IMR-90 (cell line): ENCODE measurements at regions not wholly inside any gene's neighbourhood (a gene's known extent, or its start where the extent isn't known, plus 50 kb on each side); places are given as distances from the start of the nearest gene placed in this dataset.

Source experiments
- ATAC-seq: fragments of 200-7000 bp; cut with Tn5 transposase; 2 replicates; pipeline ENCODE4 v1.9.1; 2020; ENCODE audit warnings: low read depth, mild to moderate bottlenecking, moderate library complexity
- BruUV-seq: library from RNA; stranded (reverse); fragments of 400-500 nt; replicated peaks from 2 replicates; lab custom pipeline; 2021; lab: Mats Ljungman, UMichigan
- CTCF ChIA-PET: fragments of 300-600 bp; formaldehyde crosslinking; extraction: SDS; loops from one replicate; lab custom pipeline; 2021; ENCODE audit warnings: antibody characterized with exemption; lab: Yijun Ruan, JAX
- POLR2A ChIA-PET: fragments of 300-600 bp; sonication (Branson Sonifier 250); formaldehyde crosslinking; loops from one replicate; lab custom pipeline; 2022; ENCODE audit warnings: antibody characterized with exemption; ENCODE audit not compliant: unreplicated experiment; lab: Charles Lee
- DNase-seq: peaks from one replicate; pipeline ENCODE4 v3.0.0; 2013
- H2AFZ ChIP-seq: replicated peaks from 2 replicates; pipeline ENCODE3; 2013; ENCODE audit warnings: low read length, mild to moderate bottlenecking; ENCODE audit not compliant: poor library complexity
- H2AK5ac ChIP-seq: 2 replicates; pipeline ENCODE4 v1.6.1; 2013; ENCODE audit warnings: low read depth, low read length, inconsistent platforms
- H2AK9ac ChIP-seq: replicated peaks from 2 replicates; pipeline ENCODE3; 2013; ENCODE audit warnings: mild to moderate bottlenecking, low read depth, low read length, moderate library complexity; ENCODE audit not compliant: poor library complexity
- H2BK120ac ChIP-seq: 2 replicates; pipeline ENCODE4 v1.6.1; 2013; ENCODE audit warnings: low read depth, low read length, inconsistent platforms
- H2BK15ac ChIP-seq: 3 replicates; pipeline ENCODE4 v1.6.1; 2013; ENCODE audit warnings: low read depth, low read length, inconsistent platforms
- H2BK20ac ChIP-seq: 2 replicates; pipeline ENCODE4 v1.6.1; 2013; ENCODE audit warnings: low read depth, mild to moderate bottlenecking, inconsistent platforms, low read length, moderate library complexity
- H2BK5ac ChIP-seq: 2 replicates; pipeline ENCODE4 v1.6.1; 2013; ENCODE audit warnings: mild to moderate bottlenecking, low read depth, low read length, inconsistent platforms; ENCODE audit not compliant: poor library complexity, severe bottlenecking
- H3K14ac ChIP-seq: replicated peaks from 2 replicates; pipeline ENCODE4 v1.6.1; 2013; ENCODE audit warnings: low read depth, low read length, inconsistent platforms
- H3K18ac ChIP-seq: 2 replicates; pipeline ENCODE4 v1.6.1; 2013; ENCODE audit warnings: low read depth, low read length, control low read depth
- H3K23ac ChIP-seq: 2 replicates; pipeline ENCODE4 v1.6.1; 2013; ENCODE audit warnings: low read depth, low read length, inconsistent platforms
- H3K27ac ChIP-seq: 2 replicates; pipeline ENCODE4 v1.5.1; 2013; ENCODE audit warnings: mild to moderate bottlenecking, control low read depth, low read length; ENCODE audit not compliant: insufficient read depth
- H3K27me3 ChIP-seq: 2 replicates; pipeline ENCODE4 v1.6.1; 2013; ENCODE audit warnings: low read length; ENCODE audit not compliant: control insufficient read depth, insufficient read depth
- H3K36me3 ChIP-seq: 2 replicates; pipeline ENCODE4 v1.6.1; 2013; ENCODE audit warnings: low read length, mixed read lengths; ENCODE audit not compliant: control insufficient read depth, insufficient read depth
- H3K4ac ChIP-seq: 2 replicates; pipeline ENCODE4 v1.6.1; 2013; ENCODE audit warnings: low read depth, low read length, inconsistent platforms
- H3K4me1 ChIP-seq: 2 replicates; pipeline ENCODE4 v1.6.1; 2013; ENCODE audit warnings: low read length, mixed read lengths; ENCODE audit not compliant: control insufficient read depth, insufficient read depth
- H3K4me2 ChIP-seq: 2 replicates; pipeline ENCODE4 v1.6.1; 2013; ENCODE audit warnings: low read depth, mild to moderate bottlenecking, control low read depth, low read length, moderate library complexity
- H3K4me3 ChIP-seq: 2 replicates; pipeline ENCODE4 v1.5.1; 2013; ENCODE audit warnings: low read depth, mild to moderate bottlenecking, control low read depth, low read length, moderate library complexity; ENCODE audit not compliant: insufficient read depth
- H3K56ac ChIP-seq: 2 replicates; pipeline ENCODE4 v1.6.1; 2013; ENCODE audit warnings: low read length, inconsistent platforms; ENCODE audit not compliant: insufficient read depth; ENCODE audit errors: extremely low read depth
- H3K79me1 ChIP-seq, 2 experiments: 2 replicates each; pipeline ENCODE4 v1.6.1; 2013; ENCODE audit warnings: low read length in 2 of 2, inconsistent platforms in 1 of 2, low read depth in 1 of 2
- H3K9ac ChIP-seq: 2 replicates; pipeline ENCODE4 v1.6.1; 2013; ENCODE audit warnings: low read depth, low read length, control low read depth
- H3K9me1 ChIP-seq: 2 replicates; pipeline ENCODE4 v1.6.1; 2013; ENCODE audit warnings: low read length, inconsistent platforms; ENCODE audit not compliant: insufficient read depth
- H3K9me3 ChIP-seq: 2 replicates; pipeline ENCODE4 v1.6.1; 2013; ENCODE audit warnings: low read length; ENCODE audit not compliant: control insufficient read depth, insufficient read depth
- H4K20me1 ChIP-seq: 2 replicates; pipeline ENCODE4 v1.6.1; 2013; ENCODE audit warnings: low read length, inconsistent platforms; ENCODE audit not compliant: insufficient read depth
- H4K5ac ChIP-seq: 2 replicates; pipeline ENCODE4 v1.6.1; 2013; ENCODE audit warnings: mild to moderate bottlenecking, low read depth, low read length, control low read depth
- H4K8ac ChIP-seq, 2 experiments: 2 replicates each; pipeline ENCODE4 v1.6.1; 2013; ENCODE audit warnings: low read depth in 2 of 2, low read length in 2 of 2, control low read depth in 1 of 2, inconsistent platforms in 1 of 2
- H4K91ac ChIP-seq: 2 replicates; pipeline ENCODE4 v1.6.1; 2013; ENCODE audit warnings: low read depth, low read length, inconsistent platforms; ENCODE audit not compliant: insufficient read depth
- CEBPB ChIP-seq: IDR thresholded peaks from 2 replicates; pipeline ENCODE4 v1.6.1; 2012; ENCODE audit warnings: low read depth, low read length, improper control_type of control experiment
- RAD21 ChIP-seq: IDR thresholded peaks from 2 replicates; pipeline ENCODE4 v1.6.1; 2012; ENCODE audit warnings: low read length, improper control_type of control experiment
- WGBS, 2 experiments: methylation state at CpG; one replicate each; pipeline versions ENCODE4 v1.1.5 to v1.1.7; 2013; ENCODE audit warnings: missing lambda C conversion rate in 2 of 2; ENCODE audit not compliant: insufficient read length in 1 of 2; ENCODE audit errors: extremely low coverage in 2 of 2; 5-methylcytosine and 5-hydroxymethylcytosine counted together
- dilution Hi-C: fragments of 300-500 bp; cut with HindIII; formaldehyde crosslinking; loops from one replicate; pipeline ENCODE4 v1.14.3; 2018; ENCODE audit warnings: low sequenced_read_pairs; ENCODE audit not compliant: unreplicated experiment
- in situ Hi-C: fragments of 300-500 bp; cut with MboI; formaldehyde crosslinking; loops from 3 replicates; pipeline ENCODE4 v1.14.3; 2019; ENCODE audit warnings: low sequenced_read_pairs, inconsistent platforms, mixed read lengths
- intact Hi-C: fragments of 100-400 bp; cut with micrococcal nuclease; formaldehyde crosslinking; loops from 2 replicates; pipeline ENCODE4 v1.10.0; 2022

GRCh38 chr19:13634658-13635057 lies 128.4 kb upstream of the CACNA1A start:
- Histone ChIP-seq H2BK15ac (no peak overlapping the region), H3K56ac (no peak overlapping the region), H3K9me3 (peaks cover 9% of the 10 kb centered on the region), H2BK20ac (no peak overlapping the region), H3K9me1 (peaks cover 4% of the 10 kb centered on the region; the same call in 1 of the 2 replicates), H2BK5ac (no peak overlapping the region), H2AK9ac (no peak overlapping the region), H3K4me1 (peaks cover 8% of the 10 kb centered on the region), H2AK5ac (no peak overlapping the region), H4K91ac (no peak overlapping the region), H3K23ac (no peak overlapping the region), H3K9ac (no peak overlapping the region), H2BK120ac (no peak overlapping the region), H3K4ac (peak overlapping the region; percentile 4; the same call in 1 of the 2 replicates), H3K27ac (no peak overlapping the region), H3K79me1 (no peaks in the 10 kb centered on the region; a peak in 1 of 4 replicates), H3K27me3 (no peaks in the 10 kb centered on the region), H3K14ac (no peak overlapping the region), H3K4me3 (no peak overlapping the region), H3K18ac (no peak overlapping the region), H4K8ac (no peak overlapping the region), H3K4me2 (no peak overlapping the region), H3K36me3 (no peaks in the 10 kb centered on the region), H2AFZ (no peak overlapping the region), H4K5ac (no peak overlapping the region), H4K20me1 (no peaks in the 10 kb centered on the region)
- ChIA-PET POLR2A (no interaction called here), CTCF (no interaction called here)
- BruUV-seq, result no TSS peak
- ATAC-seq, result no peak
- dilution Hi-C loops, result no loop called here
- intact Hi-C loops, result no loop called here
- TF ChIP-seq CEBPB (no peak), RAD21 (no peak)
- no peak for DNase-seq
- WGBS, 2 experiments, result 31% methylated on average over 2 of the region's 6 CpGs; no CpG with 5 or more reads in 1 of the 2 experiments
- in situ Hi-C loops, result no loop called here
